IPS-NIHi7 (cell line): ENCODE measurements at regions not wholly inside any gene's neighbourhood (a gene's known extent, or its start where the extent isn't known, plus 50 kb on each side); places are given as distances from the start of the nearest gene placed in this dataset.

ENCODE experiments used
- DNase-seq: peaks from one replicate; pipeline ENCODE4 v3.0.0; 2012; ENCODE audit warnings: mixed read lengths; ENCODE audit errors: extremely low spot score

GRCh38 chr5:118778941-118779340 is 209.4 kb downstream of the DTWD2 start:
- DNase-seq = no peak

- DNase-seq = no peak
Measured at GRCh38 chr5:118777189-118777736, 211.1 kb downstream of the DTWD2 start.

- no peak for DNase-seq
Measured at GRCh38 chr5:118776755-118777154, 211.6 kb downstream of the DTWD2 start.

GRCh38 chr5:118775790-118776499 is 212.4 kb downstream of the DTWD2 start:
- no peak for DNase-seq

GRCh38 chr5:118768607-118769175 is 219.7 kb downstream of the DTWD2 start:
- no peak for DNase-seq

- no peak for DNase-seq
Measured at GRCh38 chr5:118762291-118762690, 226.1 kb downstream of the DTWD2 start.

- DNase-seq = no peak
Measured at GRCh38 chr5:118761814-118762213, 226.5 kb downstream of the DTWD2 start.

GRCh38 chr5:118752969-118753368 is 235.4 kb downstream of the DTWD2 start:
- no peak for DNase-seq

- no peak for DNase-seq
Measured at GRCh38 chr5:118736396-118736795, 252.0 kb downstream of the DTWD2 start.

GRCh38 chr5:118733394-118733793 is 255.0 kb downstream of the DTWD2 start:
- DNase-seq = no peak

GRCh38 chr5:118728191-118728590 is 260.2 kb downstream of the DTWD2 start:
- DNase-seq = no peak

GRCh38 chr5:118726891-118727290 is 261.5 kb downstream of the DTWD2 start:
- no peak for DNase-seq

GRCh38 chr5:118723021-118723338 is 265.4 kb downstream of the DTWD2 start:
- DNase-seq = no peak

- DNase-seq = no peak
Measured at GRCh38 chr5:118722122-118723020, 266.0 kb downstream of the DTWD2 start.

GRCh38 chr5:118711727-118712126 is 276.6 kb downstream of the DTWD2 start:
- DNase-seq = no peak

- DNase-seq = no peak
Measured at GRCh38 chr5:118705959-118706667, 282.2 kb downstream of the DTWD2 start.

GRCh38 chr5:118703241-118703640 is 285.1 kb downstream of the DTWD2 start:
- DNase-seq = no peak

GRCh38 chr5:118701791-118702190 is 286.6 kb downstream of the DTWD2 start:
- no peak for DNase-seq

GRCh38 chr5:118700510-118700909 is 287.8 kb downstream of the DTWD2 start:
- DNase-seq = no peak

GRCh38 chr5:118698774-118699173 is 289.6 kb downstream of the DTWD2 start:
- peak; percentile 80 for DNase-seq

GRCh38 chr5:118696076-118696475 is 292.3 kb downstream of the DTWD2 start:
- no peak for DNase-seq

GRCh38 chr5:118692811-118693342 is 295.5 kb downstream of the DTWD2 start:
- peak; percentile 40 for DNase-seq
